HEK293 (cell line): ENCODE measurements at regions not wholly inside any gene's neighbourhood (a gene's known extent, or its start where the extent isn't known, plus 50 kb on each side); places are given as distances from the start of the nearest gene placed in this dataset.

Experiments
- CTCF ChIA-PET: fragments of 350-600 bp; formaldehyde crosslinking; extraction: SDS; loops from one replicate; lab custom pipeline; 2021; ENCODE audit warnings: antibody characterized with exemption; lab: Yijun Ruan, JAX
- POLR2A ChIA-PET: fragments of 300-600 bp; formaldehyde crosslinking; extraction: SDS; loops from one replicate; lab custom pipeline; 2020; ENCODE audit warnings: antibody characterized with exemption, inconsistent platforms; lab: Yijun Ruan, JAX
- H3K27ac ChIP-seq: fragments of 200-500 bp; sonication (Bioruptor generic); 2 replicates; pipeline ENCODE4 v1.5.1; 2014; ENCODE audit warnings: low read depth, low read length, control low read depth, inconsistent platforms; ENCODE audit errors: extremely low read depth
- H3K36me3 ChIP-seq, 2 experiments: fragments of 200-500 bp in 1 of 2; sonication (Bioruptor generic) in 1 of 2; 1 replicate in 1 of 2; 2 replicates in 1 of 2; pipeline ENCODE4 v1.5.1; 2014 to 2017; ENCODE audit warnings: inconsistent platforms in 2 of 2, low read length in 2 of 2; ENCODE audit not compliant: control insufficient read depth in 2 of 2, insufficient read depth in 1 of 2
- H3K4me1 ChIP-seq: fragments of 200-500 bp; sonication (Bioruptor generic); 2 replicates; pipeline ENCODE4 v1.5.1; 2014; ENCODE audit warnings: mild to moderate bottlenecking, low read length, inconsistent platforms; ENCODE audit not compliant: control insufficient read depth, insufficient read depth
- H3K4me3 ChIP-seq: 2 replicates; pipeline ENCODE4 v1.5.1; 2011; ENCODE audit warnings: low read depth, mild to moderate bottlenecking, control low read depth, low read length, moderate library complexity
- H3K9me3 ChIP-seq: fragments of 200-500 bp; sonication (Bioruptor generic); 2 replicates; pipeline ENCODE4 v1.5.1; 2014; ENCODE audit warnings: low read depth, low read length, inconsistent platforms; ENCODE audit not compliant: control insufficient read depth, insufficient read depth
- EGR2 ChIP-seq: fragments of 450-650 bp; formaldehyde crosslinking; IDR thresholded peaks from 2 replicates; pipeline ENCODE4 v1.5.1; 2016; ENCODE audit warnings: low read depth, missing biosample characterization, missing genetic modification characterization
- KLF1 ChIP-seq: fragments of 450-650 bp; formaldehyde crosslinking; IDR thresholded peaks from 2 replicates; pipeline ENCODE4 v1.5.1; 2016; ENCODE audit warnings: missing biosample characterization, missing genetic modification characterization
- PRDM10 ChIP-seq: fragments of 450-650 bp; formaldehyde crosslinking; IDR thresholded peaks from 2 replicates; pipeline ENCODE4 v1.5.1; 2016; ENCODE audit warnings: missing biosample characterization, missing genetic modification characterization
- ZFHX2 ChIP-seq: fragments of 450-650 bp; formaldehyde crosslinking; conservative IDR thresholded peaks from 2 replicates; pipeline ENCODE4 v1.5.1; 2016; ENCODE audit warnings: missing biosample characterization, missing genetic modification characterization
- ZNF169 ChIP-seq: fragments of 450-650 bp; formaldehyde crosslinking; IDR thresholded peaks from 2 replicates; pipeline ENCODE4 v1.5.1; 2016; ENCODE audit warnings: missing biosample characterization, missing genetic modification characterization
- ZNF174 ChIP-seq: fragments of 450-650 bp; formaldehyde crosslinking; IDR thresholded peaks from 2 replicates; pipeline ENCODE4 v1.5.0; 2017; ENCODE audit warnings: missing biosample characterization, mild to moderate bottlenecking, missing genetic modification characterization
- ZNF341 ChIP-seq: fragments of 450-650 bp; formaldehyde crosslinking; IDR thresholded peaks from 2 replicates; pipeline ENCODE4; 2016; ENCODE audit warnings: low read depth, missing biosample characterization, missing genetic modification characterization
- ZNF423 ChIP-seq: fragments of 450-650 bp; formaldehyde crosslinking; IDR thresholded peaks from 2 replicates; pipeline ENCODE4 v1.5.1; 2016; ENCODE audit warnings: missing biosample characterization, missing genetic modification characterization
- ZNF555 ChIP-seq: fragments of 450-650 bp; formaldehyde crosslinking; conservative IDR thresholded peaks from 2 replicates; pipeline ENCODE4 v1.5.1; 2017; ENCODE audit warnings: missing biosample characterization, mild to moderate bottlenecking, missing genetic modification characterization, inconsistent platforms
- TF ChIP-seq, protein P1 (sequence below): fragments of 450-650 bp; IDR thresholded peaks from 2 replicates; pipeline ENCODE4 v1.5.1; 2018; ENCODE audit warnings: missing biosample characterization, missing genetic modification characterization
- TF ChIP-seq, protein P2 (sequence below): fragments of 450-650 bp; formaldehyde crosslinking; IDR thresholded peaks from 2 replicates; pipeline ENCODE4 v1.5.1; 2016; ENCODE audit warnings: missing biosample characterization, missing genetic modification characterization

GRCh38 chr10:3408603-3409365, 236.2 kb upstream of the PITRM1 start:
- H3K36me3 ChIP-seq = no peaks in the 10 kb centered on the region
- H3K4me3 ChIP-seq = no peak overlapping the region
- H3K27ac ChIP-seq = no peak overlapping the region
- TF ChIP-seq ZFHX2 (peak; percentile 35; the same call in 1 of the 2 replicates), ZNF341 (no peak), EGR2 (tag by site-specific recombination) (peak; percentile 84)
- TF ChIP-seq, protein P1, sequence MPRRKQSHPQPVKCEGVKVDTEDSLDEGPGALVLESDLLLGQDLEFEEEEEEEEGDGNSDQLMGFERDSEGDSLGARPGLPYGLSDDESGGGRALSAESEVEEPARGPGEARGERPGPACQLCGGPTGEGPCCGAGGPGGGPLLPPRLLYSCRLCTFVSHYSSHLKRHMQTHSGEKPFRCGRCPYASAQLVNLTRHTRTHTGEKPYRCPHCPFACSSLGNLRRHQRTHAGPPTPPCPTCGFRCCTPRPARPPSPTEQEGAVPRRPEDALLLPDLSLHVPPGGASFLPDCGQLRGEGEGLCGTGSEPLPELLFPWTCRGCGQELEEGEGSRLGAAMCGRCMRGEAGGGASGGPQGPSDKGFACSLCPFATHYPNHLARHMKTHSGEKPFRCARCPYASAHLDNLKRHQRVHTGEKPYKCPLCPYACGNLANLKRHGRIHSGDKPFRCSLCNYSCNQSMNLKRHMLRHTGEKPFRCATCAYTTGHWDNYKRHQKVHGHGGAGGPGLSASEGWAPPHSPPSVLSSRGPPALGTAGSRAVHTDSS (tag by site-specific recombination) = peak; percentile 67; the same call in 1 of the 2 replicates
- no peaks in the 10 kb centered on the region for H3K9me3 ChIP-seq
- POLR2A ChIA-PET = no interaction called here
- no peaks in the 10 kb centered on the region for H3K4me1 ChIP-seq
- CTCF ChIA-PET = no interaction called here

- no peak overlapping the region for H3K27ac ChIP-seq
- TF ChIP-seq ZNF169 (tag by site-specific recombination) (no peak), ZNF341 (no peak), ZNF174 (tag by site-specific recombination) (no peak)
- TF ChIP-seq, protein P2, sequence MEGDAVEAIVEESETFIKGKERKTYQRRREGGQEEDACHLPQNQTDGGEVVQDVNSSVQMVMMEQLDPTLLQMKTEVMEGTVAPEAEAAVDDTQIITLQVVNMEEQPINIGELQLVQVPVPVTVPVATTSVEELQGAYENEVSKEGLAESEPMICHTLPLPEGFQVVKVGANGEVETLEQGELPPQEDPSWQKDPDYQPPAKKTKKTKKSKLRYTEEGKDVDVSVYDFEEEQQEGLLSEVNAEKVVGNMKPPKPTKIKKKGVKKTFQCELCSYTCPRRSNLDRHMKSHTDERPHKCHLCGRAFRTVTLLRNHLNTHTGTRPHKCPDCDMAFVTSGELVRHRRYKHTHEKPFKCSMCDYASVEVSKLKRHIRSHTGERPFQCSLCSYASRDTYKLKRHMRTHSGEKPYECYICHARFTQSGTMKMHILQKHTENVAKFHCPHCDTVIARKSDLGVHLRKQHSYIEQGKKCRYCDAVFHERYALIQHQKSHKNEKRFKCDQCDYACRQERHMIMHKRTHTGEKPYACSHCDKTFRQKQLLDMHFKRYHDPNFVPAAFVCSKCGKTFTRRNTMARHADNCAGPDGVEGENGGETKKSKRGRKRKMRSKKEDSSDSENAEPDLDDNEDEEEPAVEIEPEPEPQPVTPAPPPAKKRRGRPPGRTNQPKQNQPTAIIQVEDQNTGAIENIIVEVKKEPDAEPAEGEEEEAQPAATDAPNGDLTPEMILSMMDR (tag by site-specific recombination) = no peak
- TF ChIP-seq, all 188 proteins: peak for 0
- POLR2A ChIA-PET = no interaction called here
- Histone ChIP-seq H3K36me3 (no peaks in the 10 kb centered on the region), H3K9me3 (no peaks in the 10 kb centered on the region), H3K4me1 (no peaks in the 10 kb centered on the region), H3K4me3 (no peak overlapping the region)
- CTCF ChIA-PET = no interaction called here
Measured at GRCh38 chr10:3407208-3407607, 234.6 kb upstream of the PITRM1 start.

DNA sequence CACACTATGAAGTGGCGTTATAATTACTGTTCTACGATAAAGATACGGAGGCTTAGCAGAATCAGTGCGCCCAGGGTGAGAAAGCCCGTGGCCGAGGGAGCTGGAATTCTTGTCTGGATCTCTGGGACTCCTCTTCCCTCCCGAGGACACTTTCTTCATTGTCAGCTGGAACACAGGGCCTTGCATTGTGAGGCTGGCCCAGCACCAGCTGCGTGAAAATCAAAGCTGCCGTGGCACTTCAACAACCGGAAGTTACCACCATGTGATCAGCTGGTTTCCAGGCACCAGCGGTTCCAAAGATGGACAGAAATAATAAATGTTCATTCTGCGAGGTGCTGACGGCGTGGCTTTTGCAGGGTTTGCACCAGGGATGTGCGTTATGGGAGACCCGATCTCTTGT, 234.0 kb upstream of the PITRM1 start:
- Histone ChIP-seq H3K27ac (no peak overlapping the region), H3K36me3 (no peaks in the 10 kb centered on the region), H3K4me1 (no peaks in the 10 kb centered on the region), H3K9me3 (no peaks in the 10 kb centered on the region), H3K4me3 (no peak overlapping the region)
- ChIA-PET CTCF (no interaction called here), POLR2A (no interaction called here)
- TF ChIP-seq PRDM10 (tag by site-specific recombination) = no peak
- TF ChIP-seq ZNF423 = no peak
- no peak for TF ChIP-seq ZNF555 (tag by site-specific recombination)
- no peak for TF ChIP-seq KLF1
